ENCODE measurements at regions not wholly inside any gene's neighbourhood (a gene's known extent, or its start where the extent isn't known, plus 50 kb on each side); places are given as distances from the start of the nearest gene placed in this dataset.

DNA sequence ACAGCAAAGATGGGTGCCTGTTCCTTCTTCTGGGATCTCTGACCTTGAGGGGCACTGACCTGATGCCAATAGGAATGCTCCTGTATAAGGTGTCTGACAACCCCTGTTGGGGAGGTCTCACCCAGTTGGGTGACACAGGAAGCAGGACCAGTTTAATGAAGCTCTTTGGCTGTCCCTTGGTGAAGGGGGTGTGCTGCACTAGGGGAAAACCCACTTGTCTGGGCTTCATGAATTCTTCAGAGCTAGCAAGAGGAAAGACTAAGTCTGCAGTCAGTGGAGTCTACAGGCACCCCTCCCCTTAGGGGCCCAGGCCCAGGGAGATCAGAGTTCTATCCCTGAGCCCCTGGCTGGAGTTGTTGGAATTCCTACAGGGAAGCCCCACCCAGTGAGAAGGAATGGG, 550.8 kb upstream of the CHAC2 start:
- no peak for TF ChIP-seq CTCF (IDR thresholded peaks at IDR 0.05)
- TF ChIP-seq EP300 (IDR thresholded peaks at IDR 0.05) = no peak
- no peak for TF ChIP-seq POLR2A (IDR thresholded peaks at IDR 0.05)
- no peak for TF ChIP-seq POLR2AphosphoS5 (IDR thresholded peaks at IDR 0.05)
- no peak for DNase-seq (ENCODE audit: low spot score in 2 of 2)
- H3K36me3 ChIP-seq = no peaks in the 10 kb centered on the region

DNA sequence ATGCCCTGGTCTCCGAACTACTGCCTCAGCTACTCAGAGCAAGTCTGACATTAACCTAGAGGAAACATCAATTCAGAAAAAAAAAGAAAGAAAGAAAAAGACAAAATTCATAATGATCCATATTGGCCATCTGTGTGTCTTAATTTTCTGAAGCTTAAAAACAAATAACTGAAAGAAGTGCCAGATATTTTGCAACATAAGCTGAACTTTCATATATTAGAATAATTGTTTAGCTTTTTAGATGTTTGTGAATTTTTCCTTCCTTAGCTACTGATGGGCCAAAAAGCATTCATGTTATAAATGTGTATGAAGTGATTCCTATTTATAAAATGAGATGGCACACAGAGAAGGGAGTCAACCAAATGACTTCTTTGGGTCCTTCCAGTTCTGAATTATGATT, 555.0 kb upstream of the CHAC2 start:
- WGBS = 88% methylated on average over 1 of the region's 1 CpG
- DNase-seq (ENCODE audit: low spot score in 2 of 2) = no peak
- no peaks in the 10 kb centered on the region for H3K9me3 ChIP-seq
- no peaks in the 10 kb centered on the region for H3K27me3 ChIP-seq
- H3K36me3 ChIP-seq = no peaks in the 10 kb centered on the region
- no peak overlapping the region for H3K4me3 ChIP-seq
- no peaks in the 10 kb centered on the region for H3K4me1 ChIP-seq
- no peak for TF ChIP-seq EP300 (IDR thresholded peaks at IDR 0.05)
- no peak for TF ChIP-seq CTCF (IDR thresholded peaks at IDR 0.05)
- no peak for TF ChIP-seq POLR2A (IDR thresholded peaks at IDR 0.05)
- no peak for TF ChIP-seq POLR2AphosphoS5 (IDR thresholded peaks at IDR 0.05)
- H3K27ac ChIP-seq = no peak overlapping the region

More for the DNA sequence above, 550.8 kb upstream of the CHAC2 start:
- Histone ChIP-seq H3K4me3 (no peak overlapping the region), H3K27ac (no peak overlapping the region), H3K9me3 (no peaks in the 10 kb centered on the region), H3K4me1 (no peaks in the 10 kb centered on the region), H3K27me3 (no peaks in the 10 kb centered on the region)

DNA sequence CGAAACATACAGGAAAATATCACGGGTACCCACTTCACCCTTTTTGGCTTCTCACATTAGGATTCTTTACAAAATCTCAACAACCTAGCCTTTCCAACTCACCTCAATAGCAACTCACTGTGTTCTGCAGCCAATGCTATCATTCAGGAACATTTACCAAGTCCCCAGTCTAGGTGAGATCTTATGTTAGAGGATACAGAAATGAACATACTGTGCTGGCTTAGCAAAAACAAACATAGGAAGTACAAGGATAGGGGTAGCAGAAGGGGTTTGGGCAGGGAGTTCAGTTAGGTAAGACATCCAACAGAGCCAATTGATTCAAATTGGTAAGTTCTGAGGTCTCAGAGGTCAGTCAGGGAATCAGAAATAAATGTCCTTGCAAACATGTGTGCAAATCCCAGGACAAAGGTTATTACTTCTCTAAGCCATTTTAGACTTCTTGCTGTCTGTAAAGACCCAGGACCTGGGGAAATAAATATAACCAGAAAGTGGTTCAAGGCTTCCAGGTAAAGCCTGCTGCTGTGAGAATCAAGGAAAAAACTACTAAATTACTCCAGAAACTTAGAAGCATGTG, 556.3 kb upstream of the CHAC2 start:
- no peak overlapping the region for H3K27ac ChIP-seq
- no peaks in the 10 kb centered on the region for H3K9me3 ChIP-seq
- H3K36me3 ChIP-seq = no peaks in the 10 kb centered on the region
- TF ChIP-seq POLR2A (IDR thresholded peaks at IDR 0.05) = no peak
- no peak for DNase-seq (ENCODE audit: low spot score in 2 of 2)
- no peak overlapping the region for H3K4me3 ChIP-seq
- 87% methylated on average over 2 of the region's 2 CpGs for WGBS
- no peaks in the 10 kb centered on the region for H3K27me3 ChIP-seq
- H3K4me1 ChIP-seq = no peaks in the 10 kb centered on the region

GRCh38 chr2:53210538-53210937, 557.1 kb upstream of the CHAC2 start:
- Histone ChIP-seq H3K4me1 (no peaks in the 10 kb centered on the region), H3K9me3 (no peaks in the 10 kb centered on the region), H3K27ac (no peak overlapping the region), H3K4me3 (no peak overlapping the region), H3K36me3 (no peaks in the 10 kb centered on the region), H3K27me3 (no peaks in the 10 kb centered on the region)
- no peak for TF ChIP-seq EP300 (IDR thresholded peaks at IDR 0.05)
- TF ChIP-seq CTCF (IDR thresholded peaks at IDR 0.05) = no peak
- TF ChIP-seq POLR2AphosphoS5 (IDR thresholded peaks at IDR 0.05) = no peak
- TF ChIP-seq POLR2A (IDR thresholded peaks at IDR 0.05) = no peak
- DNase-seq (ENCODE audit: low spot score in 2 of 2) = no peak
- 51% methylated on average over 3 of the region's 3 CpGs for WGBS

- H3K9me3 ChIP-seq = no peaks in the 10 kb centered on the region
- no peaks in the 10 kb centered on the region for H3K27me3 ChIP-seq
- 45% methylated on average over 5 of the region's 5 CpGs for WGBS
- DNase-seq (ENCODE audit: low spot score in 2 of 2) = no peak
- H3K36me3 ChIP-seq = no peaks in the 10 kb centered on the region
- TF ChIP-seq POLR2AphosphoS5 (IDR thresholded peaks at IDR 0.05) (no peak), POLR2A (IDR thresholded peaks at IDR 0.05) (no peak), CTCF (IDR thresholded peaks at IDR 0.05) (no peak), EP300 (IDR thresholded peaks at IDR 0.05) (no peak)
- H3K4me3 ChIP-seq = no peak overlapping the region
- H3K4me1 ChIP-seq = no peaks in the 10 kb centered on the region
- no peak overlapping the region for H3K27ac ChIP-seq
Observed at GRCh38 chr2:53209679-53210458, 557.7 kb upstream of the CHAC2 start.

Data from suprapubic skin (tissue), 4 donors.